GM12873 (cell line): ENCODE measurements at regions not wholly inside any gene's neighbourhood (a gene's known extent, or its start where the extent isn't known, plus 50 kb on each side); places are given as distances from the start of the nearest gene placed in this dataset.

Experiments
- TF ChIP-seq, protein P1 (sequence below): IDR thresholded peaks from 2 replicates; pipeline ENCODE4 v1.5.1; 2012; ENCODE audit warnings: low read depth, mild to moderate bottlenecking, moderate library complexity, low read length, control low read depth; ENCODE audit not compliant: insufficient read depth; ENCODE audit errors: missing control alignments

GRCh38 chr6:21769405-21769861 lies 175.9 kb downstream of the SOX4 start:
- TF ChIP-seq, protein P1, sequence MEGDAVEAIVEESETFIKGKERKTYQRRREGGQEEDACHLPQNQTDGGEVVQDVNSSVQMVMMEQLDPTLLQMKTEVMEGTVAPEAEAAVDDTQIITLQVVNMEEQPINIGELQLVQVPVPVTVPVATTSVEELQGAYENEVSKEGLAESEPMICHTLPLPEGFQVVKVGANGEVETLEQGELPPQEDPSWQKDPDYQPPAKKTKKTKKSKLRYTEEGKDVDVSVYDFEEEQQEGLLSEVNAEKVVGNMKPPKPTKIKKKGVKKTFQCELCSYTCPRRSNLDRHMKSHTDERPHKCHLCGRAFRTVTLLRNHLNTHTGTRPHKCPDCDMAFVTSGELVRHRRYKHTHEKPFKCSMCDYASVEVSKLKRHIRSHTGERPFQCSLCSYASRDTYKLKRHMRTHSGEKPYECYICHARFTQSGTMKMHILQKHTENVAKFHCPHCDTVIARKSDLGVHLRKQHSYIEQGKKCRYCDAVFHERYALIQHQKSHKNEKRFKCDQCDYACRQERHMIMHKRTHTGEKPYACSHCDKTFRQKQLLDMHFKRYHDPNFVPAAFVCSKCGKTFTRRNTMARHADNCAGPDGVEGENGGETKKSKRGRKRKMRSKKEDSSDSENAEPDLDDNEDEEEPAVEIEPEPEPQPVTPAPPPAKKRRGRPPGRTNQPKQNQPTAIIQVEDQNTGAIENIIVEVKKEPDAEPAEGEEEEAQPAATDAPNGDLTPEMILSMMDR = no peak

DNA sequence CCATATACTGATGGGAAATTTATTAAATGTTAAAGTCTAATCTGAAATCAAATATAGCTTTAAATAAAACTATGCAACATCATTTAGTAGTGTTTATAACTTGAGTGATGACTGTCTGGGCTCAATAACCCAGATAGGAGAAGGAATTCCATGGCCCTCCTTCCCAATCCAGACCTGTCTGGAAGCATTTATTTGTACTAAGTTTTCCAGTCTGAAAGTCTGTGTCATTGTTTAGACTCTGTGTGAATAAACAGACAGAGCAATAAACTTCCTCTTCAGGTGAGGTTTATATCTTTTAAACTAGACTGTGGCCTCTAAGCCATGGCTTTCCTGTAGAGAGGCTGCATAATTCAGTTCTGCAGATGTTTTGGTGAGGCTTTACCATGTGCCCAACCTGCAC lies 176.4 kb downstream of the SOX4 start:
- TF ChIP-seq, protein P1 = no peak

- TF ChIP-seq, protein P1 = no peak
Measured at GRCh38 chr6:21771626-21772320, 178.2 kb downstream of the SOX4 start.

- TF ChIP-seq, protein P1 = no peak
Measured at GRCh38 chr6:21772477-21772876, 178.9 kb downstream of the SOX4 start.

- TF ChIP-seq, protein P1 = no peak
Measured at GRCh38 chr6:21772884-21773575, 179.5 kb downstream of the SOX4 start.

DNA sequence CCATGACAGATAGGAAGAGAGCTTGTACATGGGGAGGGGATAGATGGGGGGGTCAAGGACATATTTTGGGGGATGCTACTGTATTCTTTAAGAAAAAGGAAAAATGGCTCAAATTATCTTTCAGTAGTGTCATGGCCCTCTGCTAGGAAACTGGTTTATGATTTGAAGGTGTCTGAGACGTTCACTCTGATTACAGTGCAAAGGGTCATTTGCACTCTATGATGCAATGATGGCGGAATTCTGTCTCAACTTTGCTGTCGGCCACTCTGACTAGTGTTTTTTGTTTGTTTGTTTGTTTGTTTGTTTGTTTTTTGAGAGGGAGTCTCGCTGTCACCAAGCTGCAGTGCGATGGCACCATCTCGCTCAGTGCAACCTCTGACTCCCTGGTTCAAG lies 180.0 kb downstream of the SOX4 start:
- TF ChIP-seq, protein P1 = no peak

- TF ChIP-seq, protein P1 = no peak
Measured at GRCh38 chr6:21777846-21778245, 184.3 kb downstream of the SOX4 start.
